Breast epithelium (tissue), 3 donors: ENCODE measurements at regions not wholly inside any gene's neighbourhood (a gene's known extent, or its start where the extent isn't known, plus 50 kb on each side); places are given as distances from the start of the nearest gene placed in this dataset.

Experiments used
- POLR2A ChIP-seq: fragments of 450-650 bp; IDR thresholded peaks from one replicate; pipeline ENCODE4 v1.6.1; 2016; ENCODE audit warnings: antibody characterized with exemption, mild to moderate bottlenecking, moderate library complexity
- POLR2AphosphoS5 ChIP-seq, 3 donors: sonication (generic); formaldehyde crosslinking; IDR thresholded peaks; one replicate each; pipeline ENCODE4 v1.6.1; 2017; ENCODE audit warnings: antibody characterized with exemption in 3 of 3
- TF ChIP-seq, protein P1 (sequence below), 3 donors: fragments of 450-650 bp; IDR thresholded peaks; one replicate each; pipeline ENCODE4 v1.5.1; 2016 to 2017; ENCODE audit warnings: antibody characterized with exemption in 3 of 3, mild to moderate bottlenecking in 3 of 3, moderate library complexity in 3 of 3

DNA sequence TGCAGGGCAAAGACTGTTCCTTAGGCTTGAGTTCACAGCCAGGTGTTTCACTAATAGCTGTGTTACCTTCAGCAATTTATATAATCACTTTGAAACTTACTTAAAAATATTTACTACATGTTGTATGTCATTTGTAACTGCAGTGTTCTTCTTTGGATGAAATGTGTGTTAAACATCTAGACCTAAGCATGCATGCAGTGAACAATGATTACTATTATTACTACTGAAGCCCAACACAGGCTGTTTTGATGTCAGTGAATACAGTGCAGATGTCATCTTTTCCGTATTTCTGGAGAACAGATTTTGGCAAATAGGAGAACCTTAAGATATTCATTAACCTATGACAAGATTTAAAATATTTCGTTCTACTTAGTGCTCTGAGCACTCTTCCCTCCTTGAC lies 101.8 kb upstream of the ANK2 start:
- TF ChIP-seq, protein P1, sequence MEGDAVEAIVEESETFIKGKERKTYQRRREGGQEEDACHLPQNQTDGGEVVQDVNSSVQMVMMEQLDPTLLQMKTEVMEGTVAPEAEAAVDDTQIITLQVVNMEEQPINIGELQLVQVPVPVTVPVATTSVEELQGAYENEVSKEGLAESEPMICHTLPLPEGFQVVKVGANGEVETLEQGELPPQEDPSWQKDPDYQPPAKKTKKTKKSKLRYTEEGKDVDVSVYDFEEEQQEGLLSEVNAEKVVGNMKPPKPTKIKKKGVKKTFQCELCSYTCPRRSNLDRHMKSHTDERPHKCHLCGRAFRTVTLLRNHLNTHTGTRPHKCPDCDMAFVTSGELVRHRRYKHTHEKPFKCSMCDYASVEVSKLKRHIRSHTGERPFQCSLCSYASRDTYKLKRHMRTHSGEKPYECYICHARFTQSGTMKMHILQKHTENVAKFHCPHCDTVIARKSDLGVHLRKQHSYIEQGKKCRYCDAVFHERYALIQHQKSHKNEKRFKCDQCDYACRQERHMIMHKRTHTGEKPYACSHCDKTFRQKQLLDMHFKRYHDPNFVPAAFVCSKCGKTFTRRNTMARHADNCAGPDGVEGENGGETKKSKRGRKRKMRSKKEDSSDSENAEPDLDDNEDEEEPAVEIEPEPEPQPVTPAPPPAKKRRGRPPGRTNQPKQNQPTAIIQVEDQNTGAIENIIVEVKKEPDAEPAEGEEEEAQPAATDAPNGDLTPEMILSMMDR (IDR thresholded peaks at IDR 0.05): no peak
- TF ChIP-seq POLR2AphosphoS5 (IDR thresholded peaks at IDR 0.05) (no peak), POLR2A (no peak)
